ENCODE measurements at regions not wholly inside any gene's neighbourhood (a gene's known extent, or its start where the extent isn't known, plus 50 kb on each side); places are given as distances from the start of the nearest gene placed in this dataset.

- no peak for DNase-seq (ENCODE audit: low read depth in 4 of 4, low spot score in 2 of 4)
These were observed 120.9 kb upstream of the NOCT start for GRCh38 chr4:138894709-138895108.

GRCh38 chr4:138894011-138894410 is 121.6 kb upstream of the NOCT start:
- DNase-seq (ENCODE audit: low read depth in 4 of 4, low spot score in 2 of 4): no peak

GRCh38 chr4:138892483-138893407 is 122.8 kb upstream of the NOCT start:
- no peak for DNase-seq (ENCODE audit: low read depth in 4 of 4, low spot score in 2 of 4)

GRCh38 chr4:138891631-138892031 is 124.0 kb upstream of the NOCT start:
- no peak for DNase-seq (ENCODE audit: low read depth in 4 of 4, low spot score in 2 of 4)

- DNase-seq (ENCODE audit: low read depth in 4 of 4, low spot score in 2 of 4): no peak
These were observed 124.5 kb upstream of the NOCT start for GRCh38 chr4:138890891-138891570.

- DNase-seq (ENCODE audit: low read depth in 4 of 4, low spot score in 2 of 4): no peak
These were observed 126.4 kb upstream of the NOCT start for GRCh38 chr4:138889216-138889615.

GRCh38 chr4:138887741-138888140 is 127.8 kb upstream of the NOCT start:
- no peak for DNase-seq (ENCODE audit: low read depth in 4 of 4, low spot score in 2 of 4)

GRCh38 chr4:138887341-138887740 is 128.2 kb upstream of the NOCT start:
- no peak for DNase-seq (ENCODE audit: low read depth in 4 of 4, low spot score in 2 of 4)

- no peak for DNase-seq (ENCODE audit: low read depth in 4 of 4, low spot score in 2 of 4)
These were observed 135.8 kb upstream of the NOCT start for GRCh38 chr4:138879757-138880156.

- DNase-seq (ENCODE audit: low read depth in 4 of 4, low spot score in 2 of 4): no peak
These were observed 139.5 kb upstream of the NOCT start for GRCh38 chr4:138875891-138876608.

- no peak for DNase-seq (ENCODE audit: low read depth in 4 of 4, low spot score in 2 of 4)
These were observed 144.1 kb upstream of the NOCT start for GRCh38 chr4:138871555-138871875.

GRCh38 chr4:138870737-138871554 is 144.6 kb upstream of the NOCT start:
- DNase-seq (ENCODE audit: low read depth in 4 of 4, low spot score in 2 of 4): peak; percentile 61 to 82 (median 72)

GRCh38 chr4:138869631-138870030 is 145.9 kb upstream of the NOCT start:
- DNase-seq (ENCODE audit: low read depth in 4 of 4, low spot score in 2 of 4): no peak

- DNase-seq (ENCODE audit: low read depth in 4 of 4, low spot score in 2 of 4): no peak
These were observed 146.4 kb upstream of the NOCT start for GRCh38 chr4:138869165-138869564.

GRCh38 chr4:138868562-138868961 is 147.0 kb upstream of the NOCT start:
- no peak for DNase-seq (ENCODE audit: low read depth in 4 of 4, low spot score in 2 of 4)

- DNase-seq (ENCODE audit: low read depth in 4 of 4, low spot score in 2 of 4): no peak
These were observed 148.2 kb upstream of the NOCT start for GRCh38 chr4:138867404-138867803.

GRCh38 chr4:138866314-138866713 is 149.3 kb upstream of the NOCT start:
- no peak for DNase-seq (ENCODE audit: low read depth in 4 of 4, low spot score in 2 of 4)

GRCh38 chr4:138865765-138866164 is 149.8 kb upstream of the NOCT start:
- no peak for DNase-seq (ENCODE audit: low read depth in 4 of 4, low spot score in 2 of 4)

GRCh38 chr4:138864961-138865720 is 150.4 kb upstream of the NOCT start:
- no peak for DNase-seq (ENCODE audit: low read depth in 4 of 4, low spot score in 2 of 4)

- no peak for DNase-seq (ENCODE audit: low read depth in 4 of 4, low spot score in 2 of 4)
These were observed 152.4 kb upstream of the NOCT start for GRCh38 chr4:138863160-138863559.
